Brain microvascular endothelial cell (primary cell): ENCODE measurements at regions not wholly inside any gene's neighbourhood (a gene's known extent, or its start where the extent isn't known, plus 50 kb on each side); places are given as distances from the start of the nearest gene placed in this dataset.

Experiments used
- DNase-seq: peaks from one replicate; pipeline ENCODE4 v3.0.0-alpha.2; 2020
- H3K27ac ChIP-seq: fragments of 250-450 bp; sonication (Bioruptor Pico); 2 replicates; pipeline ENCODE4 v1.5.1; 2020; ENCODE audit warnings: mild to moderate bottlenecking, moderate library complexity
- H3K27me3 ChIP-seq: fragments of 250-450 bp; sonication (Bioruptor Pico); replicated peaks from 2 replicates; pipeline ENCODE4 v1.5.1; 2020; ENCODE audit warnings: mild to moderate bottlenecking
- H3K36me3 ChIP-seq: fragments of 250-450 bp; sonication (Bioruptor Pico); replicated peaks from 2 replicates; pipeline ENCODE4 v1.5.1; 2020; ENCODE audit warnings: mild to moderate bottlenecking
- H3K4me3 ChIP-seq: 2 replicates; pipeline ENCODE4 v1.5.1; 2011; ENCODE audit warnings: low read depth, mild to moderate bottlenecking, control low read depth, low read length, moderate library complexity
- CTCF ChIP-seq: IDR thresholded peaks from 2 replicates; pipeline ENCODE4 v1.5.1; 2011; ENCODE audit warnings: low read depth, mild to moderate bottlenecking, moderate library complexity, low read length, control low read depth, inconsistent platforms; ENCODE audit errors: missing control alignments
- in situ Hi-C: cut with HindIII; loops from 2 replicates; pipeline ENCODE4 v1.10.0; 2017; ENCODE audit warnings: low sequenced_read_pairs, low pct_ligation_motif_present

DNA sequence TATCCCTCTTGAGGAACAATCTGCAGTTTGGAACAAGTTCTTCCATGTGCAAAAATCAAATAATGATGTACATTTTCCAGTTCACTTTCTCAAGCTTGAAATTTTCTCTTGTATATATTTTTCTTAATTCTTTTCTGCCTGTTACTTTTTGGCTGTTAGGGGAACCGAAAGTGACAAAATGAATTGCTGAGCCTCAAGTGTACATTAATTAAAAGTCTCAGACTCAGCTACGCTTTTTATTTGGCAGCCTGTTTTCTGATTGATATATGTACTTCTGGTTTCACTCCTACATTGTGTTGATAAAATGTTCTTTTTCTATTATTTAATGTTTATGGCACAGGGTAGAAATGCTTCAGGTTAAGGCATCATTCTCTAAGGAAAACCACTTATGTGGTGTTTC is 999.5 kb downstream of the PDHA2 start:
- H3K27ac ChIP-seq = no peak overlapping the region
- H3K36me3 ChIP-seq = no peaks in the 10 kb centered on the region
- no peak for TF ChIP-seq CTCF
- no peak overlapping the region for H3K4me3 ChIP-seq
- DNase-seq = no peak
- no peaks in the 10 kb centered on the region for H3K27me3 ChIP-seq
- in situ Hi-C loops = no loop called here

DNA sequence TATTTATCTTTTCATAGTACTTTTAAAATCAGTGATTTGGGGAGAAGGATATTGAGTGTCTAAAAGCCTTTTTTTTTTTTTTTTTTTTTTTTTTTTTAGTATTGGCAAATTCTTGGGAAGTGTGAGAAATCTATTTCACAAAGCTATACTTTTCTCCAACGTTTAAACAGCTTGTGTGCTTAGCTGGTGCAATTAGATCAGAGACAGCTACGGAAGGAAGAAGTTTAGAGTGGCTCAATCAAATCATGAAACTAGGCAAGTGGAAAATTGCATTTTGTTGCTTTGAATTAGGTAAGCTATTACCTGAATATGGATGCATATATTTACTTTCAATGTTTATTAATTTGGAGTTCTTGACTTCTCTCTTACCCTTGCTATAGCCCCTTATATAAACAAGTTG is 1001.9 kb downstream of the PDHA2 start:
- Histone ChIP-seq H3K36me3 (no peaks in the 10 kb centered on the region), H3K27ac (no peak overlapping the region), H3K27me3 (no peaks in the 10 kb centered on the region), H3K4me3 (no peak overlapping the region)
- TF ChIP-seq CTCF = no peak
- in situ Hi-C loops = no loop called here
- DNase-seq = no peak

GRCh38 chr4:96844858-96845490 is 1005.1 kb downstream of the PDHA2 start:
- no peak overlapping the region for H3K27ac ChIP-seq
- TF ChIP-seq CTCF = no peak
- H3K36me3 ChIP-seq = no peaks in the 10 kb centered on the region
- no peak overlapping the region for H3K4me3 ChIP-seq
- DNase-seq = no peak
- in situ Hi-C loops = no loop called here
- no peaks in the 10 kb centered on the region for H3K27me3 ChIP-seq

DNA sequence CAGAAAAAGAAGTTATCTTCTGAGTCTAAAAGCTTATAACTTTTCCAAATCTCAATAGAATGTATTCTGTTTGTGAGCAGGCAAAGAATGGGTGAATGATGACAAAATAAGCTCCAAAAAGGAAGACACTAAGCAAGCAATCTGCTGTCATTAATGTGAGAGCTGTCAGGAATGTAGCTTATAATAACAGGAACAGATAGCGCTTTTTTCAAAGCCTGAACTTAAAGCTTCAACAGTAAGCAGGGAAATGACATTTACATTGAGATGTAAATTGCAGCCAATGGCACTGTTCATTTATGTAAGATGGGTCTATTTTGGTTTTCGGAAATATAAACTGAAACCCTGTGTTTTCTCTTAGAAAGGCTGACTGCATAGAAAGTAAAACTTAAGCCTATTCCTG is 1005.9 kb downstream of the PDHA2 start:
- Histone ChIP-seq H3K27ac (no peak overlapping the region), H3K36me3 (no peaks in the 10 kb centered on the region), H3K4me3 (no peak overlapping the region), H3K27me3 (no peaks in the 10 kb centered on the region)
- in situ Hi-C loops = no loop called here
- TF ChIP-seq CTCF = no peak
- DNase-seq = no peak

DNA sequence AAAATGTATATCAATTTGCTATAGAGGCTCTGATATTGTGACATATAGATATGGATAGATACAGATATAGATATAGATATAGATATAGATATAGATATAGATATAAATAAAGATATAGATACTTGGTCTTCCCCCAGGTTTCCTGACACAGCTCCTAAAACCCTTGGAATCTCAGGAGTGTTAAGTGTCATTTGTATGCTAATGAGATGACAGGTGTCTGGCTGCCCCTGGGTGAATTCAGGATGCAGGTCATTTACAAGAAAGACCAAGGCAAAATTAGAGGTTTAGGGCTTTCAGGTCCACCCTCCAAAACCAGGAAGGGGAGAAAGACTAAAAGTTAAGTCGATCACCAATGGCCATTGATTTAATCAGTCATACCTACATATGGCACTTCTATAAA is 1034.8 kb downstream of the PDHA2 start:
- no peak for DNase-seq
- no peak overlapping the region for H3K4me3 ChIP-seq
- in situ Hi-C loops = no loop called here
- no peaks in the 10 kb centered on the region for H3K36me3 ChIP-seq
- no peak for TF ChIP-seq CTCF
- H3K27me3 ChIP-seq = no peaks in the 10 kb centered on the region
- no peak overlapping the region for H3K27ac ChIP-seq

- in situ Hi-C loops = no loop called here
- Histone ChIP-seq H3K36me3 (no peaks in the 10 kb centered on the region), H3K27ac (no peak overlapping the region), H3K27me3 (no peaks in the 10 kb centered on the region), H3K4me3 (no peak overlapping the region)
- TF ChIP-seq CTCF = no peak
- DNase-seq = no peak
Measured at GRCh38 chr4:96879527-96879926, 1039.6 kb downstream of the PDHA2 start.
